ENCODE measurements at regions not wholly inside any gene's neighbourhood (a gene's known extent, or its start where the extent isn't known, plus 50 kb on each side); places are given as distances from the start of the nearest gene placed in this dataset.
A peak's percentile ranks its signal among the peaks of the same experiment; 100 is the strongest.
"Not testable (repeated sequence)": the region's sequence is repeated elsewhere in the genome, so short reads cannot be mapped to it uniquely, and the experiment has no call there.

- Mint-ChIP-seq H3K4me1 (peaks cover 74% of the 10 kb centered on the region), H3K27ac (no peak overlapping the region), H3K9me3 (no peaks in the 10 kb centered on the region), H3K4me3 (no peak overlapping the region), H3K36me3 (ENCODE audit: low read depth) (peaks cover 5% of the 10 kb centered on the region), H3K27me3 (no peaks in the 10 kb centered on the region)
- DNase-seq (no peak), ATAC-seq (ENCODE audit: low read depth) (no peak)
- ChIA-PET CTCF (no interaction called here), POLR2A (interaction anchor here (0.7 to 1.0 kb wide), 3 partner anchors 9 to 57 kb away, joined by 3 to 5 read pairs (median 3); no protein-coding TSS in a partner anchor)
- intact Hi-C loops (cut with micrococcal nuclease): no loop called here
- TF ChIP-seq CTCF (IDR thresholded peaks at IDR 0.05): no peak
Measured at GRCh38 chr6:144664281-144664680, 379.1 kb downstream of the UTRN start.

GRCh38 chr6:144664947-144665346, 379.8 kb downstream of the UTRN start:
- ChIA-PET CTCF (no interaction called here), POLR2A (interaction anchor here (1.0 kb wide), 2 partner anchors 10 to 11 kb away, joined by 3 to 5 read pairs; no protein-coding TSS in a partner anchor)
- Mint-ChIP-seq H3K4me1 (peaks cover 68% of the 10 kb centered on the region), H3K27ac (no peak overlapping the region), H3K9me3 (no peaks in the 10 kb centered on the region), H3K36me3 (ENCODE audit: low read depth) (peaks cover 8% of the 10 kb centered on the region), H3K27me3 (no peaks in the 10 kb centered on the region), H3K4me3 (no peak overlapping the region)
- intact Hi-C loops (cut with micrococcal nuclease): loop anchor here (5.0 kb wide), 1 partner anchor 42 kb away; no protein-coding TSS in a partner anchor
- DNase-seq (no peak), ATAC-seq (ENCODE audit: low read depth) (no peak)
- TF ChIP-seq CTCF (IDR thresholded peaks at IDR 0.05): no peak

GRCh38 chr6:144665932-144666450, 380.9 kb downstream of the UTRN start:
- CTCF ChIA-PET: no interaction called here
- intact Hi-C loops (cut with micrococcal nuclease): loop anchor here (5.0 kb wide), 1 partner anchor 41 kb away; no protein-coding TSS in a partner anchor

GRCh38 chr6:144666781-144667180, 381.6 kb downstream of the UTRN start:
- ChIA-PET POLR2A (no interaction called here), CTCF (no interaction called here)
- no peak for DNase-seq
- no peaks in the 10 kb centered on the region for H3K27me3 Mint-ChIP-seq
- H3K27ac Mint-ChIP-seq: peak overlapping the region; percentile 77
- intact Hi-C loops (cut with micrococcal nuclease): loop anchor here (1.0 to 5.0 kb wide), 2 partner anchors 7 to 41 kb away; no protein-coding TSS in a partner anchor
- H3K9me3 Mint-ChIP-seq: peaks cover 12% of the 10 kb centered on the region
- no peak for ATAC-seq (ENCODE audit: low read depth)
- peaks cover 60% of the 10 kb centered on the region for H3K4me1 Mint-ChIP-seq
- H3K36me3 Mint-ChIP-seq (ENCODE audit: low read depth): peaks cover 25% of the 10 kb centered on the region
- peak overlapping the region; percentile 33 for H3K4me3 Mint-ChIP-seq
- no peak for TF ChIP-seq CTCF (IDR thresholded peaks at IDR 0.05)

More at GRCh38 chr6:144665932-144666450, 380.9 kb downstream of the UTRN start:
- Mint-ChIP-seq H3K9me3 (peaks cover 8% of the 10 kb centered on the region), H3K4me3 (no peak overlapping the region), H3K4me1 (peaks cover 60% of the 10 kb centered on the region), H3K27me3 (no peaks in the 10 kb centered on the region), H3K27ac (peak overlapping the region; percentile 41), H3K36me3 (ENCODE audit: low read depth) (peaks cover 18% of the 10 kb centered on the region)
- DNase-seq: no peak
- POLR2A ChIA-PET: no interaction called here
- ATAC-seq (ENCODE audit: low read depth): no peak
- no peak for TF ChIP-seq CTCF (IDR thresholded peaks at IDR 0.05)

GRCh38 chr6:144667532-144668503, 382.7 kb downstream of the UTRN start:
- Mint-ChIP-seq H3K27ac (peak overlapping the region; percentile 77), H3K27me3 (no peaks in the 10 kb centered on the region), H3K9me3 (peaks cover 21% of the 10 kb centered on the region), H3K4me1 (peaks cover 64% of the 10 kb centered on the region), H3K36me3 (ENCODE audit: low read depth) (peaks cover 34% of the 10 kb centered on the region), H3K4me3 (peak overlapping the region; percentile 33)
- CTCF ChIA-PET: no interaction called here
- peak; percentile 28 for ATAC-seq (ENCODE audit: low read depth)
- POLR2A ChIA-PET: interaction anchor here (1.1 kb wide), 1 partner anchor 13 kb away, joined by 4 read pairs; no protein-coding TSS in a partner anchor
- no peak for TF ChIP-seq CTCF (IDR thresholded peaks at IDR 0.05)
- DNase-seq: no peak
- intact Hi-C loops (cut with micrococcal nuclease): loop anchor here (1.0 to 5.0 kb wide), 3 partner anchors 9 to 39 kb away; no protein-coding TSS in a partner anchor

- intact Hi-C loops (cut with micrococcal nuclease); H3K27ac Mint-ChIP-seq; DNase-seq; CTCF ChIA-PET; H3K4me3 Mint-ChIP-seq; POLR2A ChIA-PET; ATAC-seq (ENCODE audit: low read depth); H3K27me3 Mint-ChIP-seq: not testable (repeated sequence)
- H3K36me3 Mint-ChIP-seq (ENCODE audit: low read depth): peaks cover 50% of the 10 kb centered on the region
- H3K9me3 Mint-ChIP-seq: peaks cover 31% of the 10 kb centered on the region
- H3K4me1 Mint-ChIP-seq: peaks cover 47% of the 10 kb centered on the region
Measured at GRCh38 chr6:144670259-144670658, 385.1 kb downstream of the UTRN start.
